Neural cell (in vitro differentiated cells): ENCODE measurements at regions not wholly inside any gene's neighbourhood (a gene's known extent, or its start where the extent isn't known, plus 50 kb on each side); places are given as distances from the start of the nearest gene placed in this dataset.

ENCODE experiments used
- H2AFZ ChIP-seq: fragments of 200-600, 300-800 bp; sonication (generic), shearing (Covaris generic); 2 replicates; pipeline ENCODE4 v1.6.0; 2014; ENCODE audit warnings: low read depth, mild to moderate bottlenecking, antibody characterized with exemption, low read length, moderate library complexity
- H3F3A ChIP-seq: fragments of 200-600 bp; shearing (Covaris generic); 2 replicates; pipeline ENCODE4 v1.6.1; 2016; ENCODE audit warnings: mild to moderate bottlenecking, moderate library complexity, mixed read lengths, antibody characterized with exemption, low read length; ENCODE audit not compliant: insufficient read depth, poor library complexity, severe bottlenecking
- H3K27ac ChIP-seq: fragments of 200-600, 300-800 bp; sonication (generic), shearing (Covaris generic); 2 replicates; pipeline ENCODE4 v1.5.1; 2014; ENCODE audit warnings: mild to moderate bottlenecking, low read length, moderate library complexity
- H3K27me3 ChIP-seq: fragments of 300-800, 200-600 bp; sonication (generic), shearing (Covaris generic); 2 replicates; pipeline ENCODE4 v1.6.0; 2014; ENCODE audit warnings: mild to moderate bottlenecking, low read depth, low read length, moderate library complexity; ENCODE audit not compliant: insufficient read depth
- H3K36me3 ChIP-seq: fragments of 300-800, 200-600 bp; sonication (generic), shearing (Covaris generic); 2 replicates; pipeline ENCODE4 v1.5.1; 2014; ENCODE audit warnings: mild to moderate bottlenecking, antibody characterized with exemption, low read length, moderate library complexity; ENCODE audit not compliant: insufficient read depth
- H3K4me2 ChIP-seq: fragments of 300-800, 200-600 bp; sonication (generic), shearing (Covaris generic); 2 replicates; pipeline ENCODE4 v1.6.0; 2014; ENCODE audit warnings: mild to moderate bottlenecking, low read length
- H3K4me3 ChIP-seq: fragments of 300-800, 200-600 bp; sonication (generic), shearing (Covaris generic); 2 replicates; pipeline ENCODE4 v1.5.1; 2014; ENCODE audit warnings: mild to moderate bottlenecking, low read length, moderate library complexity
- H3K79me2 ChIP-seq: fragments of 200-600 bp; shearing (Covaris generic); replicated peaks from 2 replicates; pipeline ENCODE4 v1.6.0; 2014; ENCODE audit warnings: mild to moderate bottlenecking, low read length, moderate library complexity; ENCODE audit not compliant: insufficient read depth
- H3K9ac ChIP-seq: fragments of 300-800, 200-600 bp; sonication (generic), shearing (Covaris generic); 2 replicates; pipeline ENCODE4 v1.6.1; 2016; ENCODE audit warnings: mild to moderate bottlenecking, low read length, mixed read lengths
- H3K9me2 ChIP-seq: fragments of 200-600 bp; shearing (Covaris generic); 2 replicates; pipeline ENCODE4 v1.6.1; 2016; ENCODE audit warnings: mild to moderate bottlenecking, low read length, mixed read lengths; ENCODE audit not compliant: insufficient read depth
- H3K9me3 ChIP-seq: fragments of 200-600, 300-800 bp; sonication (generic), shearing (Covaris generic); 2 replicates; pipeline ENCODE4 v1.6.1; 2016; ENCODE audit warnings: mild to moderate bottlenecking, mixed run types, low read length, moderate library complexity, mixed read lengths
- H4K20me1 ChIP-seq: fragments of 200-600 bp; shearing (Covaris generic); 2 replicates; pipeline ENCODE4 v1.6.1; 2016; ENCODE audit warnings: mild to moderate bottlenecking, mixed run types; ENCODE audit not compliant: insufficient read depth
- EP300 ChIP-seq: fragments of 450-650 bp; conservative IDR thresholded peaks from 2 replicates; pipeline ENCODE4 v1.6.1; 2014; ENCODE audit warnings: antibody characterized with exemption, mild to moderate bottlenecking, moderate library complexity; ENCODE audit not compliant: poor library complexity, severe bottlenecking
- EZH2 ChIP-seq: fragments of 200-600, 300-800 bp; shearing (Covaris generic), sonication (generic); IDR thresholded peaks from 2 replicates; pipeline ENCODE4 v1.6.1; 2014; ENCODE audit warnings: antibody characterized with exemption, low read length, borderline replicate concordance, mild to moderate bottlenecking; ENCODE audit not compliant: insufficient read depth, poor library complexity, severe bottlenecking
- MXI1 ChIP-seq: fragments of 450-650 bp; conservative IDR thresholded peaks from 2 replicates; pipeline ENCODE4 v1.6.1; 2014; ENCODE audit warnings: antibody characterized with exemption, mild to moderate bottlenecking; ENCODE audit not compliant: poor library complexity, severe bottlenecking
- POLR2AphosphoS5 ChIP-seq: IDR thresholded peaks from 2 replicates; pipeline ENCODE4 v1.6.1; 2012
- RAD21 ChIP-seq: fragments of 450-650 bp; conservative IDR thresholded peaks from 2 replicates; pipeline ENCODE4 v1.6.1; 2014; ENCODE audit warnings: antibody characterized with exemption, mild to moderate bottlenecking, moderate library complexity
- SMC3 ChIP-seq: fragments of 450-650 bp; conservative IDR thresholded peaks from 2 replicates; pipeline ENCODE4 v1.6.1; 2014; ENCODE audit warnings: antibody characterized with exemption, mild to moderate bottlenecking, moderate library complexity; ENCODE audit not compliant: poor library complexity
- TAF1 ChIP-seq: IDR thresholded peaks from 2 replicates; pipeline ENCODE4 v1.6.1; 2012; ENCODE audit warnings: low read depth
- TF ChIP-seq, protein P1 (sequence below): fragments of 450-650 bp; IDR thresholded peaks from 2 replicates; pipeline ENCODE4 v1.5.1; 2014; ENCODE audit warnings: antibody characterized with exemption, mild to moderate bottlenecking, moderate library complexity; ENCODE audit not compliant: poor library complexity, severe bottlenecking
- TF ChIP-seq, protein P2 (sequence below): IDR thresholded peaks from 2 replicates; pipeline ENCODE4 v1.6.1; 2012; ENCODE audit warnings: borderline replicate concordance

GRCh38 chr7:18295781-18296423, 199.6 kb upstream of the HDAC9 start:
- Histone ChIP-seq H3K9me3 (no peaks in the 10 kb centered on the region), H3K27ac (no peak overlapping the region)

GRCh38 chr7:18302097-18302496, 193.5 kb upstream of the HDAC9 start:
- Histone ChIP-seq H3K4me3 (no peak overlapping the region), H3K79me2 (no peaks in the 10 kb centered on the region), H3K27ac (no peak overlapping the region), H3K4me2 (no peak overlapping the region), H2AFZ (no peak overlapping the region), H3K27me3 (no peaks in the 10 kb centered on the region), H4K20me1 (no peaks in the 10 kb centered on the region), H3K9me2 (no peaks in the 10 kb centered on the region), H3K9me3 (no peaks in the 10 kb centered on the region), H3K36me3 (no peaks in the 10 kb centered on the region), H3F3A (no peaks in the 10 kb centered on the region), H3K9ac (no peak overlapping the region)
- TF ChIP-seq RAD21 (no peak), POLR2AphosphoS5 (no peak), SMC3 (no peak), EZH2 (no peak), TAF1 (no peak), MXI1 (no peak), EP300 (no peak)
- TF ChIP-seq, protein P1, sequence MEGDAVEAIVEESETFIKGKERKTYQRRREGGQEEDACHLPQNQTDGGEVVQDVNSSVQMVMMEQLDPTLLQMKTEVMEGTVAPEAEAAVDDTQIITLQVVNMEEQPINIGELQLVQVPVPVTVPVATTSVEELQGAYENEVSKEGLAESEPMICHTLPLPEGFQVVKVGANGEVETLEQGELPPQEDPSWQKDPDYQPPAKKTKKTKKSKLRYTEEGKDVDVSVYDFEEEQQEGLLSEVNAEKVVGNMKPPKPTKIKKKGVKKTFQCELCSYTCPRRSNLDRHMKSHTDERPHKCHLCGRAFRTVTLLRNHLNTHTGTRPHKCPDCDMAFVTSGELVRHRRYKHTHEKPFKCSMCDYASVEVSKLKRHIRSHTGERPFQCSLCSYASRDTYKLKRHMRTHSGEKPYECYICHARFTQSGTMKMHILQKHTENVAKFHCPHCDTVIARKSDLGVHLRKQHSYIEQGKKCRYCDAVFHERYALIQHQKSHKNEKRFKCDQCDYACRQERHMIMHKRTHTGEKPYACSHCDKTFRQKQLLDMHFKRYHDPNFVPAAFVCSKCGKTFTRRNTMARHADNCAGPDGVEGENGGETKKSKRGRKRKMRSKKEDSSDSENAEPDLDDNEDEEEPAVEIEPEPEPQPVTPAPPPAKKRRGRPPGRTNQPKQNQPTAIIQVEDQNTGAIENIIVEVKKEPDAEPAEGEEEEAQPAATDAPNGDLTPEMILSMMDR, result no peak
- TF ChIP-seq, protein P2, sequence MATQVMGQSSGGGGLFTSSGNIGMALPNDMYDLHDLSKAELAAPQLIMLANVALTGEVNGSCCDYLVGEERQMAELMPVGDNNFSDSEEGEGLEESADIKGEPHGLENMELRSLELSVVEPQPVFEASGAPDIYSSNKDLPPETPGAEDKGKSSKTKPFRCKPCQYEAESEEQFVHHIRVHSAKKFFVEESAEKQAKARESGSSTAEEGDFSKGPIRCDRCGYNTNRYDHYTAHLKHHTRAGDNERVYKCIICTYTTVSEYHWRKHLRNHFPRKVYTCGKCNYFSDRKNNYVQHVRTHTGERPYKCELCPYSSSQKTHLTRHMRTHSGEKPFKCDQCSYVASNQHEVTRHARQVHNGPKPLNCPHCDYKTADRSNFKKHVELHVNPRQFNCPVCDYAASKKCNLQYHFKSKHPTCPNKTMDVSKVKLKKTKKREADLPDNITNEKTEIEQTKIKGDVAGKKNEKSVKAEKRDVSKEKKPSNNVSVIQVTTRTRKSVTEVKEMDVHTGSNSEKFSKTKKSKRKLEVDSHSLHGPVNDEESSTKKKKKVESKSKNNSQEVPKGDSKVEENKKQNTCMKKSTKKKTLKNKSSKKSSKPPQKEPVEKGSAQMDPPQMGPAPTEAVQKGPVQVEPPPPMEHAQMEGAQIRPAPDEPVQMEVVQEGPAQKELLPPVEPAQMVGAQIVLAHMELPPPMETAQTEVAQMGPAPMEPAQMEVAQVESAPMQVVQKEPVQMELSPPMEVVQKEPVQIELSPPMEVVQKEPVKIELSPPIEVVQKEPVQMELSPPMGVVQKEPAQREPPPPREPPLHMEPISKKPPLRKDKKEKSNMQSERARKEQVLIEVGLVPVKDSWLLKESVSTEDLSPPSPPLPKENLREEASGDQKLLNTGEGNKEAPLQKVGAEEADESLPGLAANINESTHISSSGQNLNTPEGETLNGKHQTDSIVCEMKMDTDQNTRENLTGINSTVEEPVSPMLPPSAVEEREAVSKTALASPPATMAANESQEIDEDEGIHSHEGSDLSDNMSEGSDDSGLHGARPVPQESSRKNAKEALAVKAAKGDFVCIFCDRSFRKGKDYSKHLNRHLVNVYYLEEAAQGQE, result no peak

More at GRCh38 chr7:18295781-18296423, 199.6 kb upstream of the HDAC9 start:
- no peak for TF ChIP-seq RAD21
- TF ChIP-seq MXI1, result no peak
- Histone ChIP-seq H3K4me2 (no peak overlapping the region), H3F3A (no peaks in the 10 kb centered on the region), H3K4me3 (no peak overlapping the region), H3K9me2 (no peaks in the 10 kb centered on the region), H3K9ac (no peak overlapping the region), H3K27me3 (no peaks in the 10 kb centered on the region), H3K79me2 (no peaks in the 10 kb centered on the region), H4K20me1 (no peaks in the 10 kb centered on the region), H3K36me3 (no peaks in the 10 kb centered on the region), H2AFZ (no peak overlapping the region)

GRCh38 chr7:18305866-18306265, 189.7 kb upstream of the HDAC9 start:
- no peaks in the 10 kb centered on the region for H4K20me1 ChIP-seq
- TF ChIP-seq, protein P2, result no peak
- no peaks in the 10 kb centered on the region for H3F3A ChIP-seq
- H3K36me3 ChIP-seq, result no peaks in the 10 kb centered on the region
- H3K9ac ChIP-seq, result no peak overlapping the region
- no peaks in the 10 kb centered on the region for H3K79me2 ChIP-seq
- H3K27me3 ChIP-seq, result no peaks in the 10 kb centered on the region
- H3K9me3 ChIP-seq, result no peaks in the 10 kb centered on the region
- no peak overlapping the region for H3K4me3 ChIP-seq
- no peak overlapping the region for H3K27ac ChIP-seq
- no peak overlapping the region for H2AFZ ChIP-seq
- no peak overlapping the region for H3K4me2 ChIP-seq
- H3K9me2 ChIP-seq, result no peaks in the 10 kb centered on the region
